H9 (cell line): ENCODE measurements at regions not wholly inside any gene's neighbourhood (a gene's known extent, or its start where the extent isn't known, plus 50 kb on each side); places are given as distances from the start of the nearest gene placed in this dataset.

Experiments used
- DNase-seq: peaks from one replicate; pipeline ENCODE4 v3.0.0-alpha.2; 2017
- H2AFZ ChIP-seq: one replicate; pipeline ENCODE4 v1.6.1; 2013; ENCODE audit warnings: mild to moderate bottlenecking, low read length, control low read depth, moderate library complexity
- H2AK5ac ChIP-seq: 2 replicates; pipeline ENCODE4 v1.6.1; 2013; ENCODE audit warnings: low read length, control low read depth, mixed read lengths; ENCODE audit not compliant: insufficient read length
- H2BK120ac ChIP-seq: one replicate; pipeline ENCODE4 v1.6.1; 2013; ENCODE audit warnings: low read depth, mild to moderate bottlenecking, low read length, control low read depth, inconsistent platforms; ENCODE audit not compliant: poor library complexity, severe bottlenecking
- H2BK12ac ChIP-seq: 2 replicates; pipeline ENCODE4 v1.6.1; 2013; ENCODE audit warnings: low read length, control low read depth, mixed read lengths, low read depth; ENCODE audit not compliant: insufficient read length
- H2BK15ac ChIP-seq: 2 replicates; pipeline ENCODE4 v1.6.1; 2013; ENCODE audit warnings: low read depth, low read length, control low read depth
- H2BK20ac ChIP-seq: one replicate; pipeline ENCODE4 v1.6.1; 2013; ENCODE audit warnings: low read depth, mild to moderate bottlenecking, low read length, control low read depth, inconsistent platforms; ENCODE audit not compliant: poor library complexity, severe bottlenecking
- H2BK5ac ChIP-seq: 2 replicates; pipeline ENCODE4 v1.6.1; 2013; ENCODE audit warnings: low read length, control low read depth, mixed read lengths; ENCODE audit not compliant: insufficient read length
- H3K14ac ChIP-seq: 2 replicates; pipeline ENCODE4 v1.6.1; 2013; ENCODE audit warnings: low read length, control low read depth; ENCODE audit not compliant: insufficient read depth
- H3K18ac ChIP-seq: 2 replicates; pipeline ENCODE4 v1.6.1; 2013; ENCODE audit warnings: low read depth, mild to moderate bottlenecking, mixed read lengths, low read length, control low read depth; ENCODE audit not compliant: insufficient read length
- H3K23ac ChIP-seq: 2 replicates; pipeline ENCODE4 v1.6.1; 2013; ENCODE audit warnings: low read length, control low read depth, mixed read lengths, low read depth; ENCODE audit not compliant: insufficient read length
- H3K23me2 ChIP-seq: 2 replicates; pipeline ENCODE4 v1.6.1; 2013; ENCODE audit warnings: low read depth, mild to moderate bottlenecking, mixed read lengths, low read length, control low read depth; ENCODE audit not compliant: insufficient read length, poor library complexity, severe bottlenecking
- H3K27ac ChIP-seq: 2 replicates; pipeline ENCODE4 v1.5.1; 2013; ENCODE audit warnings: low read length, control low read depth, mixed read lengths, low read depth; ENCODE audit not compliant: insufficient read length
- H3K27me3 ChIP-seq: 2 replicates; pipeline ENCODE4 v1.6.1; 2013; ENCODE audit warnings: low read length, control low read depth, inconsistent platforms; ENCODE audit not compliant: insufficient read depth
- H3K4ac ChIP-seq: 2 replicates; pipeline ENCODE4 v1.6.1; 2013; ENCODE audit warnings: low read depth, mild to moderate bottlenecking, control low read depth, inconsistent platforms, low read length, moderate library complexity
- H3K4me1 ChIP-seq: 2 replicates; pipeline ENCODE4 v1.6.1; 2013; ENCODE audit warnings: low read length, control low read depth, inconsistent platforms; ENCODE audit not compliant: insufficient read depth
- H3K4me2 ChIP-seq: 2 replicates; pipeline ENCODE4 v1.6.1; 2013; ENCODE audit warnings: low read length, control low read depth, mixed read lengths; ENCODE audit not compliant: insufficient read length, insufficient read depth
- H3K56ac ChIP-seq: 2 replicates; pipeline ENCODE4 v1.6.1; 2013; ENCODE audit warnings: low read depth, mild to moderate bottlenecking, mixed read lengths, low read length, control low read depth; ENCODE audit not compliant: insufficient read length
- H3K79me1 ChIP-seq: 2 replicates; pipeline ENCODE4 v1.6.1; 2013; ENCODE audit warnings: low read depth, mild to moderate bottlenecking, moderate library complexity, low read length, control low read depth, inconsistent platforms; ENCODE audit not compliant: insufficient read depth, poor library complexity, severe bottlenecking
- H3K79me2 ChIP-seq: 2 replicates; pipeline ENCODE4 v1.6.1; 2013; ENCODE audit warnings: low read length, control low read depth, inconsistent platforms; ENCODE audit not compliant: insufficient read depth
- H3K9ac ChIP-seq: 2 replicates; pipeline ENCODE4 v1.6.1; 2013; ENCODE audit warnings: low read length, control low read depth, mixed read lengths; ENCODE audit not compliant: insufficient read length; ENCODE audit errors: extremely low read depth
- H3K9me3 ChIP-seq: one replicate; pipeline ENCODE4 v1.6.1; 2013; ENCODE audit warnings: low read depth, low read length, inconsistent platforms; ENCODE audit not compliant: control insufficient read depth
- H3T11ph ChIP-seq: one replicate; pipeline ENCODE4 v1.6.1; 2013; ENCODE audit warnings: mild to moderate bottlenecking, low read length, control low read depth, inconsistent platforms
- H4K20me1 ChIP-seq: one replicate; pipeline ENCODE4 v1.6.1; 2013; ENCODE audit not compliant: control insufficient read depth, insufficient read length, insufficient read depth
- H4K5ac ChIP-seq: 2 replicates; pipeline ENCODE4 v1.6.1; 2013; ENCODE audit warnings: low read depth, mild to moderate bottlenecking, mixed read lengths, low read length, control low read depth; ENCODE audit not compliant: insufficient read length
- H4K8ac ChIP-seq: replicated peaks from 2 replicates; pipeline ENCODE4 v1.6.1; 2013; ENCODE audit warnings: low read length, control low read depth, mixed read lengths, low read depth; ENCODE audit not compliant: insufficient read length
- H4K91ac ChIP-seq: 2 replicates; pipeline ENCODE4 v1.6.1; 2013; ENCODE audit warnings: low read depth, mild to moderate bottlenecking, moderate library complexity, mixed read lengths, low read length, control low read depth; ENCODE audit not compliant: insufficient read length
- H3K27ac Mint-ChIP-seq, 3 experiments: 2 replicates in 2 of 3; 3 replicates in 1 of 3; pipeline ENCODE4 v1.8.0; 2020 to 2021; ENCODE audit warnings: mixed read lengths in 3 of 3, mild to moderate bottlenecking in 1 of 3, moderate library complexity in 1 of 3
- H3K27me3 Mint-ChIP-seq: 2 replicates; pipeline ENCODE4 v1.8.0; 2021; ENCODE audit warnings: low read depth, mild to moderate bottlenecking, moderate library complexity, mixed read lengths
- H3K36me3 Mint-ChIP-seq, 3 experiments: 2 replicates in 2 of 3; 3 replicates in 1 of 3; pipeline ENCODE4 v1.8.0; 2020 to 2021; ENCODE audit warnings: low read depth in 3 of 3, mixed read lengths in 3 of 3; ENCODE audit not compliant: insufficient read depth in 1 of 3
- H3K4me1 Mint-ChIP-seq, 2 experiments: 2 replicates each; pipeline ENCODE4 v1.8.0; 2020; ENCODE audit warnings: mixed read lengths in 2 of 2
- H3K4me3 Mint-ChIP-seq, 2 experiments: 2 replicates in 1 of 2; 3 replicates in 1 of 2; pipeline ENCODE4 v1.8.0; 2020 to 2021; ENCODE audit warnings: mild to moderate bottlenecking in 2 of 2, mixed read lengths in 2 of 2, moderate library complexity in 1 of 2
- H3K9me3 Mint-ChIP-seq, 2 experiments: 2 replicates in 1 of 2; 3 replicates in 1 of 2; pipeline ENCODE4 v1.8.0; 2020; ENCODE audit warnings: mild to moderate bottlenecking in 2 of 2, mixed read lengths in 2 of 2, moderate library complexity in 1 of 2
- CTCF ChIP-seq: fragments of 200-600 bp; sonication (generic); conservative IDR thresholded peaks from 3 replicates; pipeline ENCODE4 v1.8.0; 2021; ENCODE audit warnings: antibody characterized with exemption, mild to moderate bottlenecking
- WGBS: extraction: QIAGEN DNeasy Blood & Tissue Kit; methylation state at CpG from one replicate; pipeline ENCODE4 v1.1.7; 2013; ENCODE audit warnings: missing lambda C conversion rate, low lambda C conversion rate, mixed read lengths; ENCODE audit not compliant: insufficient read length; ENCODE audit errors: extremely low coverage; 5-methylcytosine and 5-hydroxymethylcytosine counted together

GRCh38 chr10:89954061-89954460 is 252.7 kb downstream of the KIF20B start:
- Histone ChIP-seq H3K9me3 (no peaks in the 10 kb centered on the region), H3K27ac (no peak overlapping the region), H2BK15ac (no peak overlapping the region), H3K4me2 (no peak overlapping the region), H3K14ac (no peak overlapping the region), H4K5ac (peak overlapping the region; percentile 65), H3K23me2 (no peaks in the 10 kb centered on the region), H3K56ac (no peak overlapping the region), H3K27me3 (no peaks in the 10 kb centered on the region), H3T11ph (no peak overlapping the region), H2BK5ac (no peak overlapping the region), H2BK120ac (no peak overlapping the region), H3K18ac (no peak overlapping the region), H3K4me1 (no peaks in the 10 kb centered on the region), H4K8ac (no peak overlapping the region), H3K4ac (no peak overlapping the region), H3K79me2 (no peaks in the 10 kb centered on the region), H2AK5ac (no peak overlapping the region), H3K23ac (no peak overlapping the region), H2BK12ac (no peak overlapping the region), H3K9ac (no peak overlapping the region), H4K20me1 (no peaks in the 10 kb centered on the region), H3K79me1 (no peaks in the 10 kb centered on the region), H4K91ac (no peak overlapping the region), H2AFZ (no peak overlapping the region), H2BK20ac (no peak overlapping the region)
- Mint-ChIP-seq H3K4me3 (no peak overlapping the region), H3K36me3 (no peaks in the 10 kb centered on the region), H3K27me3 (no peaks in the 10 kb centered on the region), H3K27ac (no peak overlapping the region; a peak in 1 of 7 replicates), H3K9me3 (no peaks in the 10 kb centered on the region), H3K4me1 (no peaks in the 10 kb centered on the region)
- TF ChIP-seq CTCF: no peak
- no CpG with 5 or more reads among the region's 3 CpGs for WGBS
- DNase-seq: no peak
